SIG-M5 (cell line): ENCODE measurements at regions not wholly inside any gene's neighbourhood (a gene's known extent, or its start where the extent isn't known, plus 50 kb on each side); places are given as distances from the start of the nearest gene placed in this dataset.
A peak's percentile ranks its signal among the peaks of the same experiment; 100 is the strongest.
"Not testable (repeated sequence)": the region's sequence is repeated elsewhere in the genome, so short reads cannot be mapped to it uniquely, and the experiment has no call there.

Experiments used
- DNase-seq: peaks from one replicate; lab custom pipeline; 2025; lab: John Stamatoyannopoulos, UW

DNA sequence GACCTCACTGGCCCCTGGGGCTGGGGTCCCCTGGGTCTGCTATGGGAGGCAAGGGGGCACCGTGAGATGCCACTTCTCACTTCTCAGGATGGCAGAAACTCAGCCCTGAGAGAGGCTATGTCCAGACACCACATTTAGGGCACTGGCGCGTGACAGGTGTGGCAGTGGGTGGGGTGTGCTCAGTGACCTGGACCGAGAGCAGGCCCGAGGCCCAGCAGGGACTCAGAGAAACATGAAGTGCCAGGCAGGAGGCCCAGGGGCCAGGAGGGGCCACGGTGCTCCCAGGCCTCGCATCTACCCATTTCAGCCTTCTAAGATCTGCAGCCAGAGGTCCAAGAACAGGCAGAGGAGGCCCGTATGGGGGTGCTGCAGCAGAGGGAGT lies 214.9 kb upstream of the SGCG start:
- not testable (repeated sequence) for DNase-seq

- DNase-seq, result not testable (repeated sequence)
These were observed 214.0 kb upstream of the SGCG start for GRCh38 chr13:22966753-22967152.

GRCh38 chr13:22967669-22968068 lies 213.1 kb upstream of the SGCG start:
- DNase-seq, result no peak

GRCh38 chr13:22979952-22980351 lies 200.8 kb upstream of the SGCG start:
- no peak for DNase-seq

- no peak for DNase-seq
These were observed 199.8 kb upstream of the SGCG start for GRCh38 chr13:22980936-22981335.

DNA sequence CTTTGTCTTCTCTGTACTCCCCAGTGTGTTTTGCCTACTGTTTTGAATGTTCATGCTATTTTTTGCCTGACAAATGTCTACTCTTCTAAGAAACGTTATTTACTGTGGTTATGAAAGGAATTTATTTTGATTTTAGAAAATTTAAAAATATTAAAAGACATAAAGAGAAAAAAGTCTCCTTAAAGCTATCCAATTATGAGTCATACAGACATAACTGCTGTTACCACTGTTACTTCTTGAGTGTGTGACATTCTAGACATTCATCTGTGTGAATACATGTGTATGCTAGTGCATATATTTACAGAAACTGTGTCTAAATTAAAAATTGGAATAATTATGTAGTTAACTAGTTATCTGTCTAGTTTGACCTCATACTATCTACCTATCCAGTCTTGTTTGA lies 187.6 kb upstream of the SGCG start:
- DNase-seq, result no peak

DNA sequence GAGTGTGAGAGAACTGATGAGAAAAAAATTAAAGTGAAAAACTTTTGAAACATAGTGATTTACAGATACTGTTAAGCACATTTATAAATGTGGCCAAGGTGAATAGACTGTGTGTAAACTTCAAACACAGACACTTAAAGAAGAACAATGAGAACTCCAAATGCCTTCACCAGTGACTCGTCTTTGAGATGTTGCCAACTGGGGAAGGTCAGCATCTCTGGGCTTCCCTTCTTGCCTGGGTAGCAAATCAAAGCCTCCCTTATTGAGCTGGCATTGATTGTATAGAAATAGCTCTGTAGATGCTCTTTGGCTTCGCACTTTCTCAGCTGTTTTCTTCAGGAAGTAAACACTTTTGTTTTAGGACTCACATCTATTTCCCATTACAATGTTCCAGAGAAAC lies 177.3 kb upstream of the SGCG start:
- DNase-seq, result no peak

DNA sequence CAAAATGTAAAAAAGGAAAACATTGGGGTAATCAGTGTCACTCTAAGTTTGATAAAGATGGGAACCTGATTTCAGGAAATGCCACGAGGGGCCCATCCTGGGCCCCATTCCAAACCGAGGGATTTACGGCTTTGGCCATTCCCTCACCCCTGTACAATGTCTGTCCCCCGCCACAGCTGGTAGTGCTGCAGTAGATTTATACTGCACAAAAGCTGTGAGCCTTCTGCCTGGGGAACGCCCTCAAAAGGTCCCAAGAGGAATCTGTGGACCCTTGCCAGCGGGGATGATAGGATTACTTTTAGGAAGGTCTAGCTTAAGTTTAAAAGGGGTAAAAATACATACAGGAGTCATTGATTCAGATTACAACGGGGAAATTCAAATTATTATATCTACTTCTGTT lies 173.4 kb upstream of the SGCG start:
- DNase-seq, result no peak

GRCh38 chr13:23018143-23018542 lies 162.6 kb upstream of the SGCG start:
- DNase-seq, result no peak

DNA sequence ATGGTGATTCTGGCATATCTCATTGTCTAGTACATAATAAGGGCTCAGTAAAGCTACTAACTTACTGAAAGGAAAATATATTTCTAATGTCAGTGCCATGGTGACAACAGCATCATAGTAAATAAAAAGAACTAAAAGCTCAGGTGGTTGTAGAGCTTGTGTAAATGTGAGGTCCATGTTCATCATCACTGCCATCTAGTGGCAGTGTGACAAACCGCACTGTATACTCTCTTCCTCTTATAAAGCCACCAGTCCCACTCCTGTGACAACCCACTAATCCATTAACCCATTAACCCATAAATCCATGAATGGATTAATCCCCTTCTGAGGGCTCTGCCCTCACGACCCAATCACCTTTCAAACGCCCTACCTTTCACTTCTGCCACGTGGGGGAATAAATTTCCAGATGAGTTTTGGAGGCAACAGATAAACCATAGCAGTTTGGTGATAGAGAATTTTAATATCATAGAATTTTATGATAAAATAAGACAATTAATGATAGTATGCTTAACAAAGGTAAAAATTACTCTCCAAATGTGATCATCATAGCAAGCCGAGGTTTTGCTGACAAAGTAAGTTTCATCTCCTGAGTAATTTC lies 160.4 kb upstream of the SGCG start:
- DNase-seq, result peak; percentile 13

- DNase-seq, result no peak
These were observed 158.9 kb upstream of the SGCG start for GRCh38 chr13:23021906-23022305.

GRCh38 chr13:23022704-23023103 lies 158.1 kb upstream of the SGCG start:
- DNase-seq, result no peak

DNA sequence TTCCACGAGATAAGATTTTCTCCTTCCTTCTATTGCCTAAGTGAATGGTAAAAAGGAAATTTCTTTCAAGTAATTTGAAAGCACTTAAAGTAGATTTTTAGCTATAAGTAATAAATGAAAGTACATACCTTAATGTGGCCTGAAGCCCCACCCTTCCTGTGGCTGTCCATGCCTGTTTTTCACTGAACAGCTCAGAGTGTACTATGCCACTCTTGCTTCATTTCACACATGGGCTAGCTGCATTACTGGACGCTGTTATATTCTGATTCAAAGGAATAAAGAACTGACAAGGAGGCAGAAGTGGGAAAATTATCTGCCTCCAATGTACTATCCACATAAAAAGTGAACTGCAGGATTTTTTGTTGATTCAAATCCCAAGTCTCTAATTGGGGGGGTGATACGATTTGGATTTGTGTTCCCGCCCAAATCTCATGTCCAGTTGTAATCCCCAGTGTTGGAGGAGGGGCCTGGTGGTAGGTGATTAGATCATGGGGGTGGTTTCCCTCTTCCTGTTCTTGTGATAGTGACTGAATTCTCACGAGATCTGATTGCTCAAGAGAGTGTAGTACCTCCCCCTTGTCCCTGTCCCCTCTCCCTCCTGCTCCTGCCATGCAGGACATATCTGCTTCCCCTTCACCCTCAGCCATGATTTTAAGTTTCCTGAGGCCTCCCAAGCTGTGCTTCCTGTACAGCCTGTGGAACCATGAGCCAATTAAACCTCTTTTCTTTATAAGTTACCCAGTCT lies 154.7 kb upstream of the SGCG start:
- DNase-seq, result no peak

DNA sequence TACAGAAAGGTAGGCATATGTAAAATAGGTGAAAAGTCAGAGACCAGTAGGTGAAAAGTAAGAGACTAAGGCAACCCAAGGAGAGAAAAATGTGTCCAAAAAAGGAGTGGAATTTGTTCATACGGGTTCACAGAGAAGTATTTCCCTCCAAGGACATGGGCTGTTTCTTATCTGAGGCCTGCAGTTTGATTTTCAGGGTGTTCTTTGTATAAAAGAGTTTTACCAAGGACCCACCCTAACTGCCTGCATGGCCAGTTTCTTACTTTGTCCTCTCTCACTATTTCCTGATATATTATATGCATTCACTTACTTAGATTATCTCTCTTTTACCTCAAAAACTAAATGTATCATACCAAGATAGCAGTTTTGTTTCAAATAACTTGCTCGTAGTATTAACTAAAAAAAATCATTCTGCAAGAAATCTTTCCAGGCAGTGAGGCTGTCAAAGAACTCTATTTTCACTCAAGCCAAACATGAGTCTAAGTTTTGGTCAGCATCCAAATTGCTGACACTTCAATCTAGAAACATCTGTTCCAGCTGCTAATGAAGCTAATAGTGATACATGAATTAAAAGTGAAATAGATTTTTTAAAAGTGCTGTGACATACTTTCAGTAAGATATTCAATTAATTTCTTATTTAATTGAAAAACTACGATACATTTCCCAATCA lies 141.4 kb upstream of the SGCG start:
- no peak for DNase-seq

DNA sequence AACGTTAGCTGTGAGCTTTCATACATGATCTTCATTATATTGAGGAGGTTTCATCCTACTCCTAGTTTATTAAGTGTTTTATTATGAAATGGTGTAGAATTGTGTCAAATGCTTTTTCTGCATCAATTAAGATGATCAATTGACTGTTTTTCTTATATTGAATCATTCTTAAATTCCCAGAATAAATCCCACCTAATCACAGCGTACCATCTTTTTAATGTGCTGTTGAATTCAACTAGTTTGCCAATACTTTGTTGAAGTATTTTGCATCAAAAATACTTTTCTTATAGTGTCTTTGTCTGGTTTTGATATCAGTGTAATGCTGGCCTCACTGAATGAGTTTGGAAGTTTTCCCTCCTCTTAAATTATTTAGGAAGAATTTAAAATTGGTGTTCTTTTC lies 138.6 kb upstream of the SGCG start:
- DNase-seq, result no peak

DNA sequence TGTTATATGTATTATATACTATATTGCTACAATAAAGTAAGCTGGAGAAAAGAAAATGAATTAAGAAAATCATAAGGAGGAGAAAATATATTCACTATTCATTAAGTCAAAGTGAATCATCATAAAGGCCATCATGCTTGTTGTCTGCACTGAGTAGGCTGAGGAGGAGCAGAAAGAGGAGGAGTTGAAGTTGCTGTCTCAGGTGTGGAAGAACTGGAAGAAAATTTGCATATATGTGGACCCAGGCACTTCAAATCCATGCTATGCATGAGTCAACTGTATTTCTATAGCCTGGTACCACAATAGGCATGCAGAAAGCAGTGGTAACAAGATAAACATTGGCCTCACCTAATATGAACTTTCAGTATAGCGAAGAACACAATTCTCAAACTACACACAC lies 135.9 kb upstream of the SGCG start:
- no peak for DNase-seq

- no peak for DNase-seq
These were observed 130.7 kb upstream of the SGCG start for GRCh38 chr13:23050126-23050525.

- not testable (repeated sequence) for DNase-seq
These were observed 127.1 kb upstream of the SGCG start for GRCh38 chr13:23053711-23054110.

DNA sequence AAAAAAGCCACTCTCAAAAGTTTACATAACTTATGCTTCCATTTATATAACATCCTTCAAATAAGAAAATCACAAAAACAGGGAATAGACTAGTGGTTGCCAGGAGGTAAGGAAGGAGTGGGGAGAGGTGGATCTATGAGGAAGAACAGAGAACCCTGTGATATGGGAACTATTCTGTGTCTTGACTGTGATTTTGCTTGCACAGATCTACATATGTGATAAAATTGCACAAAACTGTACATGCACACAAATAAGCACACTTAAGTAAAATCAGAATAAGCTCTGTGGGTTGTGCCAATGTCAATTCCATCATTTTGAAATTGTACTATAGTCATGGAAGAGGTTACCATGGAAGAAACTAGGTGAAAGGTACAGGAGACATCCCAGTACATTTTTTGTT lies 121.6 kb upstream of the SGCG start:
- DNase-seq, result no peak

- DNase-seq, result no peak
These were observed 119.8 kb upstream of the SGCG start for GRCh38 chr13:23060959-23061358.

DNA sequence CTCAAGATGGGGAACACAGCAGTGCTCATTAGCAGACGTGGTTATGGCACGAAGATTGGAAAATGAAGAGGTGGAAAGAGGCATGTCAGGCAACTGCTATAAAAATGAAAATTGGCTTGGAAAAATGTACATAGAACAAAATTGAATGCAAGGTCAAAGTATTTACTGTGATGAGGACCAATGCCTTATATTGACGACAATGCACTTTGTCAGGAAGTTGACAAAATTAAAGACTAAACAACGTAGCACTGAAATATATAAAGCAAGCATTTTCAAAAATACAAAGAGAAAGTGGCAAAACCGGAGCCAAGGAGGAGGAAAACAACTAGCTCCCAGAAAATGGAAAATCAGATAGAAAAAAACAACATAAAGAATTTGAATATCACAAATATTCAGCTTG lies 113.7 kb upstream of the SGCG start:
- DNase-seq, result no peak

- no peak for DNase-seq
These were observed 111.2 kb upstream of the SGCG start for GRCh38 chr13:23069566-23069965.

- no peak for DNase-seq
These were observed 106.5 kb upstream of the SGCG start for GRCh38 chr13:23074075-23074828.
